Endodermal cell (in vitro differentiated cells): ENCODE measurements at regions not wholly inside any gene's neighbourhood (a gene's known extent, or its start where the extent isn't known, plus 50 kb on each side); places are given as distances from the start of the nearest gene placed in this dataset.

ENCODE experiments used
- DNase-seq: peaks from one replicate; pipeline ENCODE4 v3.0.0-alpha.2; 2017
- H3K27ac ChIP-seq: 2 replicates; pipeline ENCODE4 v1.5.1; 2013; ENCODE audit warnings: mild to moderate bottlenecking, low read depth, low read length, moderate library complexity
- H3K27me3 ChIP-seq: 2 replicates; pipeline ENCODE4 v1.6.1; 2013; ENCODE audit warnings: mild to moderate bottlenecking, low read length, moderate library complexity; ENCODE audit not compliant: insufficient read depth, control insufficient read depth, poor library complexity, severe bottlenecking
- H3K36me3 ChIP-seq: 2 replicates; pipeline ENCODE4 v1.7.0; 2013; ENCODE audit warnings: mild to moderate bottlenecking, low read length, moderate library complexity; ENCODE audit not compliant: control insufficient read depth, insufficient read depth
- H3K4me1 ChIP-seq: one replicate; pipeline ENCODE4 v1.7.0; 2013; ENCODE audit warnings: low read length; ENCODE audit not compliant: control insufficient read depth, insufficient read depth
- H3K4me3 ChIP-seq: 2 replicates; pipeline ENCODE4 v1.5.1; 2013; ENCODE audit warnings: mild to moderate bottlenecking, low read length, moderate library complexity
- H3K9ac ChIP-seq: 2 replicates; pipeline ENCODE4 v1.6.1; 2013; ENCODE audit warnings: mild to moderate bottlenecking, low read length, moderate library complexity; ENCODE audit not compliant: poor library complexity, severe bottlenecking; ENCODE audit errors: extremely low read depth
- H3K9me3 ChIP-seq: 2 replicates; pipeline ENCODE4 v1.6.1; 2013; ENCODE audit warnings: mild to moderate bottlenecking, low read length, moderate library complexity; ENCODE audit not compliant: control insufficient read depth
- H3K27ac Mint-ChIP-seq: 2 replicates; pipeline ENCODE4 v1.8.0; 2020; ENCODE audit warnings: mixed read lengths
- H3K27me3 Mint-ChIP-seq: 2 replicates; pipeline ENCODE4 v1.8.0; 2021; ENCODE audit warnings: mild to moderate bottlenecking, mixed read lengths; ENCODE audit not compliant: insufficient read depth
- H3K36me3 Mint-ChIP-seq: 2 replicates; pipeline ENCODE4 v1.8.0; 2020; ENCODE audit warnings: low read depth, mixed read lengths
- H3K4me1 Mint-ChIP-seq: 2 replicates; pipeline ENCODE4 v1.8.0; 2020; ENCODE audit warnings: mixed read lengths
- H3K4me3 Mint-ChIP-seq: 2 replicates; pipeline ENCODE4 v1.8.0; 2020; ENCODE audit warnings: mild to moderate bottlenecking, moderate library complexity, mixed read lengths
- H3K9me3 Mint-ChIP-seq: 2 replicates; pipeline ENCODE4 v1.8.0; 2020; ENCODE audit warnings: mild to moderate bottlenecking, mixed read lengths
- WGBS, 2 experiments: methylation state at CpG; one replicate each; pipeline versions ENCODE4 v1.1.5 to v1.1.7; 2013; ENCODE audit warnings: missing lambda C conversion rate in 2 of 2, mixed read lengths in 1 of 2; ENCODE audit not compliant: insufficient coverage in 1 of 2, insufficient read length in 1 of 2; 5-methylcytosine and 5-hydroxymethylcytosine counted together
- TF ChIP-seq, protein P1 (sequence below): fragments of 200-600 bp; sonication (generic); conservative IDR thresholded peaks from 2 replicates; pipeline ENCODE4 v1.5.0; 2021; ENCODE audit warnings: antibody characterized with exemption, mild to moderate bottlenecking

DNA sequence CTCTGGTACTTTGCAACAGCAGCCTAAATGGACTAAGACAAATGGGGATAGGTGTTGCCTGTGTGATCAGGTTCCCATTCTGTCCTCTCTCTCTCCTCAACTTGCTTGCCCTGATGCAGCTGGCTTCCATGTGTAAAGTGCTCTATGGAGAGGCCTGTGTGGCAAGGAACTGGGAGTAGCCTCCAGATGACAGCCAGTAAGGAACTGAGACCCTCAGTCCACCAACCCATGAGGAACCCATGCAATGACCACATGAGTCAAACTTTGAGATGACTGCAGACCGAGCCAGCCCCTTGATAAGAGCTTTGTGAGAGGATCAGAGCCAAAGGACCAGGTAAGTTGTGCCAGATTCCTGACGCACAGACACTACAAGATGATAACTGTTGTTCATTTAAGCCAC, 74.6 kb upstream of the ADPGK start:
- Histone ChIP-seq H3K27me3 (no peaks in the 10 kb centered on the region), H3K4me3 (no peak overlapping the region), H3K9me3 (no peaks in the 10 kb centered on the region), H3K27ac (no peak overlapping the region), H3K4me1 (no peaks in the 10 kb centered on the region), H3K36me3 (no peaks in the 10 kb centered on the region), H3K9ac (no peak overlapping the region)
- Mint-ChIP-seq H3K4me3 (no peak overlapping the region), H3K36me3 (no peaks in the 10 kb centered on the region), H3K4me1 (peaks cover 2% of the 10 kb centered on the region), H3K27me3 (no peaks in the 10 kb centered on the region), H3K27ac (no peak overlapping the region), H3K9me3 (no peaks in the 10 kb centered on the region)
- no peak for DNase-seq
- TF ChIP-seq, protein P1, sequence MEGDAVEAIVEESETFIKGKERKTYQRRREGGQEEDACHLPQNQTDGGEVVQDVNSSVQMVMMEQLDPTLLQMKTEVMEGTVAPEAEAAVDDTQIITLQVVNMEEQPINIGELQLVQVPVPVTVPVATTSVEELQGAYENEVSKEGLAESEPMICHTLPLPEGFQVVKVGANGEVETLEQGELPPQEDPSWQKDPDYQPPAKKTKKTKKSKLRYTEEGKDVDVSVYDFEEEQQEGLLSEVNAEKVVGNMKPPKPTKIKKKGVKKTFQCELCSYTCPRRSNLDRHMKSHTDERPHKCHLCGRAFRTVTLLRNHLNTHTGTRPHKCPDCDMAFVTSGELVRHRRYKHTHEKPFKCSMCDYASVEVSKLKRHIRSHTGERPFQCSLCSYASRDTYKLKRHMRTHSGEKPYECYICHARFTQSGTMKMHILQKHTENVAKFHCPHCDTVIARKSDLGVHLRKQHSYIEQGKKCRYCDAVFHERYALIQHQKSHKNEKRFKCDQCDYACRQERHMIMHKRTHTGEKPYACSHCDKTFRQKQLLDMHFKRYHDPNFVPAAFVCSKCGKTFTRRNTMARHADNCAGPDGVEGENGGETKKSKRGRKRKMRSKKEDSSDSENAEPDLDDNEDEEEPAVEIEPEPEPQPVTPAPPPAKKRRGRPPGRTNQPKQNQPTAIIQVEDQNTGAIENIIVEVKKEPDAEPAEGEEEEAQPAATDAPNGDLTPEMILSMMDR = no peak
- 85 to 95% methylated on average over 2 of the region's 2 CpGs for WGBS, 2 experiments

DNA sequence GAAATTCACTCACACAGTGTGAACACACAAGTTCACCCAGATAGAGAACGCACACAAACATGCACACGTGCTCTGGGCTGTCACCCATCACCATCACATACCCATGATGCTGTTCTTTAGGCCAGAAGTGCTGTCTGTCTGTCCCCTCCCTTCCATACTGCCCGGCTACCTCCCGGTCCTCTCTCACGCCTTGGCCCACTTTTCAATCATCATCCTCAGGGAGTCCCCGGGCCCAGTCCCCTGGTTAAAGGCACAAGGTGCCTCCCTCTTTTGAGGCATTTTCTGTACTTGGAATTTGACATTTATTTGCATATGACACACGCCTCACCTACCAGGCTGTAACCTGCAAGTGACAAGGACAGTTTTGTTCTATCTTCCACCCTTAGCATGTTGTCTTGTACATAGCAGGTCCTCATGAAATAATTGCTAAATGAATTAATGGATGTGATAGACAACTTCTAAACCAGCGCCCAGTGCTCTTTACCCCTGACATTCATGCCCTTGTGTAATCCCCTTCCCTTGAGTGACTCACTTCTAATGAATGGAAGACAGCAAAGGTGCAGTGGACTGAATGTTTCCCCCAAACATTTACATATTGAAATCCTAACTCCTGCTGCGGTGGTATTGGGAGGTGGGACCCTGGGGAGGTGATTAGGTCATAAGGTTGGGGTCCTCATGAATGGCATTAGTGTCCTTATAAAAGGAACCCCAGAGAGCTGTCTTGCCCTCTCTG, 73.9 kb upstream of the ADPGK start:
- Mint-ChIP-seq H3K4me3 (no peak overlapping the region), H3K9me3 (no peaks in the 10 kb centered on the region), H3K36me3 (no peaks in the 10 kb centered on the region), H3K27me3 (no peaks in the 10 kb centered on the region), H3K27ac (no peak overlapping the region), H3K4me1 (peaks cover 3% of the 10 kb centered on the region)
- TF ChIP-seq, protein P1 = no peak
- no peak for DNase-seq
- Histone ChIP-seq H3K9ac (no peak overlapping the region), H3K9me3 (no peaks in the 10 kb centered on the region), H3K4me1 (no peaks in the 10 kb centered on the region), H3K27ac (no peak overlapping the region), H3K27me3 (no peaks in the 10 kb centered on the region), H3K36me3 (no peaks in the 10 kb centered on the region), H3K4me3 (no peak overlapping the region)
- 83 to 93% methylated on average over 7 to 9 of the region's 9 CpGs for WGBS, 2 experiments

DNA sequence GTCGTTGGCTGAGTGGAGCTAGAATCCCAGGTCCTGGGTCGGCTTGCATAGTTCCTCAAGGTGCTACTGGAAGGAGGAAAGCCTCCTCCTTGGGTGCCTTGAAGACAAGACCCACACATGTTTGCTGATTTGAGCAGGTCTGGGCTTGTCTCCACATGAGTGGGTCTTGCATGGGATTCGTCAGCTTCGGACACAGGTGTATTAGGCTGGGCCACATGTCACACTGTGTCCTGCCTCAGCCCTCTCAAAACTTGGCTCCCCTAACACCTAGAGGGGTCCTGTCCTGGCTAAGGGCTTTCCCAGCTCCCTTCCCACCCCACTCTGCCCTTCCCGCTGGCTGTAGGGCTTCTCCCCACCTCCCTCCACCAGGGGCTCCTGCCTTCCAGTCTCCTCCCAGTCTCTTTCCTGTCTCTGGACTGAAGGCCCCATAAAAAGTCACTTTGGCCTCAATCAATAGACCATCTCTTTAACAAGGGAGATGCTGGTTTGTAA, 73.0 kb upstream of the ADPGK start:
- TF ChIP-seq, protein P1 = no peak
- Mint-ChIP-seq H3K36me3 (no peaks in the 10 kb centered on the region), H3K9me3 (no peaks in the 10 kb centered on the region), H3K4me1 (peaks cover 3% of the 10 kb centered on the region), H3K27ac (no peak overlapping the region), H3K27me3 (no peaks in the 10 kb centered on the region), H3K4me3 (no peak overlapping the region)
- Histone ChIP-seq H3K27me3 (no peaks in the 10 kb centered on the region), H3K4me3 (no peak overlapping the region), H3K9me3 (no peaks in the 10 kb centered on the region), H3K27ac (no peak overlapping the region), H3K36me3 (no peaks in the 10 kb centered on the region), H3K4me1 (no peaks in the 10 kb centered on the region), H3K9ac (no peak overlapping the region)
- WGBS, 2 experiments = 83 to 93% methylated on average over 3 to 5 of the region's 5 CpGs
- no peak for DNase-seq
